Activated naive CD4-positive, alpha-beta T cell treated with anti-CD3 and anti-CD28 coated beads, Interleukin-2, amount 10 ng/mL, durations not matched to agents 7 days and 5 days (primary cell): ENCODE measurements at regions not wholly inside any gene's neighbourhood (a gene's known extent, or its start where the extent isn't known, plus 50 kb on each side); places are given as distances from the start of the nearest gene placed in this dataset.
"Not testable (repeated sequence)": the region's sequence is repeated elsewhere in the genome, so short reads cannot be mapped to it uniquely, and the experiment has no call there.

Experiments used
- CTCF ChIA-PET: fragments of 350-600 bp; sonication (Branson Sonifier 250); formaldehyde crosslinking; loops from one replicate; lab custom pipeline; 2021; ENCODE audit warnings: antibody characterized with exemption; lab: Charles Lee
- DNase-seq: peaks from one replicate; pipeline ENCODE4 v3.0.0-alpha.2; 2020
- H3K27ac Mint-ChIP-seq: one replicate; pipeline ENCODE4 v1.8.0; 2021; ENCODE audit warnings: mild to moderate bottlenecking, moderate library complexity, mixed read lengths
- H3K27me3 Mint-ChIP-seq: one replicate; pipeline ENCODE4 v1.8.0; 2021; ENCODE audit warnings: mild to moderate bottlenecking, mixed read lengths
- H3K36me3 Mint-ChIP-seq: one replicate; pipeline ENCODE4 v1.8.0; 2021; ENCODE audit warnings: mixed read lengths
- H3K4me1 Mint-ChIP-seq: one replicate; pipeline ENCODE4 v1.8.0; 2021; ENCODE audit warnings: mixed read lengths
- H3K4me3 Mint-ChIP-seq: one replicate; pipeline ENCODE4 v1.8.0; 2021; ENCODE audit warnings: mild to moderate bottlenecking, moderate library complexity, mixed read lengths
- H3K9me3 Mint-ChIP-seq: one replicate; pipeline ENCODE4 v1.8.0; 2021; ENCODE audit warnings: mixed read lengths

DNA sequence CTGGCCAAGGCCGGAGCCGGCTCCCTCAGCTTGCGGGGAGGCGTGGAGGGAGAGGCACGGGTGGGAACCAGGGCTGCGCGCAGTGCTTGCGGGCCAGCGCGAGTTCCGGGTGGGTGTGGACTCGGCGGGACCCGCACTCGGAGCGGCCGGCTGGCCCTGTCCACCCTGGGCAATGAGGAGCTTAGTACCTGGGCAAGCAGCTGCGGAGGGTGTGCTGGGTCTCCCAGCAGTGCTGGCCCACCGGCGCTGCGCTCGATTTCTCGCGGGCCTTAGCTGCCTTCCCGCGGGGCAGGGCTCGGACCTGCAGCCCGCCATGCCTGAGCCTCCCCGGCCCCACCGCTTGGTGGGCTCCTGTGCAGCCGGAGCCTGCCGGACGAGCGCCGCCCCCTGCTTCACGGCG lies 91.4 kb upstream of the MAN1A1 start:
- H3K27ac Mint-ChIP-seq = no peak overlapping the region
- H3K9me3 Mint-ChIP-seq = peaks cover 13% of the 10 kb centered on the region
- no peak for DNase-seq
- peaks cover 30% of the 10 kb centered on the region for H3K4me1 Mint-ChIP-seq
- no peaks in the 10 kb centered on the region for H3K27me3 Mint-ChIP-seq
- CTCF ChIA-PET = no interaction called here
- H3K36me3 Mint-ChIP-seq = peaks cover 14% of the 10 kb centered on the region
- H3K4me3 Mint-ChIP-seq = no peak overlapping the region

DNA sequence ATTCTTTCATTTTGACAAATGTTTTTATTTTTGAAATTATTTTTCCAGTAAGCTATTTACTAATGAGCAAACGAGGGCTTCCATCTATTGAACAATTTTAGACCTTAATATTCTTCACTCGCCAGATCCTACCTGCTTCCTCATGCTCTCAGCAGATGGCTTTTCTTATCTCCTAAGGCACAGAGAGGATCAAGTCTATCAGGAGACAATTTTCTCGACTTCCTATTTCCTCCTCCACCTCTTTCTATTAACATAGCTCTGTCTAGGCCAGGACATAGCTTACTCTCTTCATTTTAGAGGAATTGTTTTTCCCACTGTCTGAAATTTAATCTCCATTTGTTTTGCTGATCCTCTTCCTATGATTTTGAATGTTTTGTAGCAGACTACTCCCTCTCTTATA lies 87.0 kb upstream of the MAN1A1 start:
- Mint-ChIP-seq H3K36me3 (no peaks in the 10 kb centered on the region), H3K9me3 (peaks cover 1% of the 10 kb centered on the region), H3K27me3 (no peaks in the 10 kb centered on the region), H3K27ac (no peak overlapping the region), H3K4me1 (no peaks in the 10 kb centered on the region), H3K4me3 (no peak overlapping the region)
- CTCF ChIA-PET = no interaction called here
- DNase-seq = no peak

DNA sequence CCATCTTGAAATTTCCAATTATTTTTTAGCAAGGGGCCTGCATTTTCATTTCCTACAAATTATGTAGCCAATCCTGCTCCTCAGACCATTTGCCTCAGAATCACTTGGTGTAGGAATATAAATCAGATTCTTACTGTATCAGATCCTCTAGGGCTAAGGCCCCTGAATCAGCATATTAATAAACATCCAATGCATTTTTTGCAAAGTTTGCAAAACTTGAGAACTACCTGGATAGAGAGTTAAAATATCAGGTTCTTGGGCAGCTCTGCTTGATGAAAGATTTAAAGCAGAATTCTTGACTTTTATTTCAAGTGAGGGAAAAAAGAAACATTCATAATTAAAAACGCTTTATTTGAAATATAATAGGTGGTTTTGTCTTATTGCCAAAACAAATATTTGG lies 82.2 kb upstream of the MAN1A1 start:
- DNase-seq = no peak
- Mint-ChIP-seq H3K9me3 (no peaks in the 10 kb centered on the region), H3K4me1 (no peaks in the 10 kb centered on the region), H3K27ac (no peak overlapping the region), H3K4me3 (no peak overlapping the region), H3K27me3 (no peaks in the 10 kb centered on the region), H3K36me3 (no peaks in the 10 kb centered on the region)
- CTCF ChIA-PET = no interaction called here

DNA sequence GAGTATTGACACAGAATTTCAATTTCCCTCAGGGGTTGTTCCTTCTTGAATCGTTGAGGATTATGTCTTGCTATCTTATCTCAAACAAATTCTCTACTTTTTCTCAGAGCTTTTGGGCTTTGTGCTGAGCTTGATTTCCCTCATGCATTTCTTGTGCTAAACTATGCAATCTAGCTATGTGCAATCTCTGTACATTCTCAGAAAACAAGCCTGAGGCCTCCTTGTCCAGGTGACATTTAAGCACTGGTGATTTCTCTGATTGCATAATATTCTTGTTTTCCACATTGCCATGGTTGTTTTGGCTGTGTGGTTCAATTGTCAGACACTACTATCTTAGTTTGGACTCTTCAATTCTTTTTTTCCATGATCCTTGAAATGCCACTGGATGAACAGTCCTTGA lies 81.2 kb upstream of the MAN1A1 start:
- no peaks in the 10 kb centered on the region for H3K36me3 Mint-ChIP-seq
- DNase-seq = no peak
- CTCF ChIA-PET = no interaction called here
- H3K27me3 Mint-ChIP-seq = no peaks in the 10 kb centered on the region
- H3K27ac Mint-ChIP-seq = no peak overlapping the region
- no peak overlapping the region for H3K4me3 Mint-ChIP-seq
- H3K9me3 Mint-ChIP-seq = no peaks in the 10 kb centered on the region
- no peaks in the 10 kb centered on the region for H3K4me1 Mint-ChIP-seq

DNA sequence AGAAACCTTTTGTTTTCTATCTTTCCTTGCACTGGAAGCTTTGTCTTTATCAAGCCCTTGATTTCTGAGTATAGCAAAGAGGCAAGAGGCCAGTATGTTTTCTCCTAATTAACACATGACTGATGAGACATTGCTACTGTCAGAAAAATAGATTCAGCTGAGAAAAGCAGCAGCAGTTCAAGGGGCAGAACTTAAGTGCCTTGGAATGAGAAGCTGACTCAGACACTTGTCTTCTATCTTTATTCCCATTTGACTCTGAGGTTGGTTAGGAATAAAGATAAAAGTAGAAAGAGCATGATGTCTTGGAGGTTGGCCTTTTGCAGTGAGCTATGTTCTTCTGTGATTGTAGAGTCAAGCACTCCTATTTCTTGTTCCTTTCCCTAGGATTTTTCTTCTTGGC lies 79.1 kb upstream of the MAN1A1 start:
- Mint-ChIP-seq H3K27ac (no peak overlapping the region), H3K4me3 (no peak overlapping the region), H3K27me3 (no peaks in the 10 kb centered on the region), H3K4me1 (no peaks in the 10 kb centered on the region), H3K9me3 (no peaks in the 10 kb centered on the region), H3K36me3 (no peaks in the 10 kb centered on the region)
- CTCF ChIA-PET = no interaction called here
- no peak for DNase-seq

DNA sequence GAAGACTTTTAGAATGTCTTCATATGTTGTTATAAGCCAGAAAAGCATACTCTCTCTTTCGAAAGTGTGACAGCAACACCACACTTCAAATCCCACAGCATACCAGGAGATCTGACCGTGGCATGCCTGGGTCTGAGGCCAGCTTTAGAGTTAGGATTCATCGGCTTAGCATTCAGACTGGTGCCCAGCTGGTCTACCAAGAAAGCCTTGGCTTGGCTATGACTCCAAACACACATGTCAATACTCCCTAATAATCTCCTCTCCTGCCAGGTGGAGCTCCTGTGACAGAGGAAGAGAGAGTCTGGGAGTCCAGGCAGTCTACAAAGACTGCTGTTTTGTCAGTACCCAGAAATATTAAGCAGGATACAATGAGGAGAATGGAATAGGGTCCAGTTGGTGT lies 77.1 kb upstream of the MAN1A1 start:
- Mint-ChIP-seq H3K4me3 (no peak overlapping the region), H3K4me1 (no peaks in the 10 kb centered on the region), H3K27me3 (no peaks in the 10 kb centered on the region), H3K36me3 (no peaks in the 10 kb centered on the region), H3K9me3 (peaks cover 4% of the 10 kb centered on the region), H3K27ac (no peak overlapping the region)
- CTCF ChIA-PET = interaction anchor here (0.6 kb wide), 1 partner anchor 11 kb away, joined by 3 read pairs; no protein-coding TSS in a partner anchor
- DNase-seq = no peak

DNA sequence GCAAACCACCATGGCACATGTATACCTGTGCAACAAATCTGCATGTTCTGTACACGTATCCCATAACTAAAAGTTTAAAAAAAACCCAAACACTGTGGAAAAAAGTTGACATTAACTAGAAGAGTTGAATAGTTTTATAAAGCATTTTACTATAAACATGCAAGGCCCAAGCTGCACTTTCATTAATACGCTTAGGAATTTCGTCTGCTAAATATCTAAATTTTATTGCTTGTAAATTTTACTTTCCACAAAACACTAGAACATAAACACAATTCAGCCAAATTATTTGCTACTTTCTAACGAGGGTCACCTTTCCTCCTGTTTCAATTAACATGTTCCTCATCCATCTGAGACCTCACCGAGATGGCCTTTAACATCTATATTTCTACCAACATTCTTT lies 74.4 kb upstream of the MAN1A1 start:
- no peaks in the 10 kb centered on the region for H3K27me3 Mint-ChIP-seq
- CTCF ChIA-PET = no interaction called here
- no peak overlapping the region for H3K4me3 Mint-ChIP-seq
- H3K4me1 Mint-ChIP-seq = no peaks in the 10 kb centered on the region
- H3K27ac Mint-ChIP-seq = no peak overlapping the region
- no peak for DNase-seq
- no peaks in the 10 kb centered on the region for H3K36me3 Mint-ChIP-seq
- peaks cover 11% of the 10 kb centered on the region for H3K9me3 Mint-ChIP-seq

DNA sequence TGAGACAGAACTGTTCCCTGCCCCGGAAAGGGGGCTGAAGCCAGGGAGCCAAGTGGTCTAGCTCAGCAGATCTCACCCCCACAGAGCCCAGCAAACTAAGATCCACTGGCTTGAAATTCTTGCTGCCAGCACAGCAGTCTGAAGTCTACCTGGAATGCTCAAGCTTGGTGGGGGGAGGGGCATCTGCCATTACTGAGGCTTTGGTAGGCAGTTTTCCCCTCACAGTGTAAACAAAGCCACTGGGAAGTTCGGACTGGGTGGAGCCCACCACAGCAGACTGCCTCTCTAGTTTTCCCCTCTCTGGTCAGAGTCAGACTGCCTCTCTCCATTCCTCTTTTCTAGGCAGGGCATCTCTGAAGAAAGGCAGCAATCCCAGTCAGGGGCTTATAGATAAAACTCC lies 68.5 kb upstream of the MAN1A1 start:
- H3K36me3 Mint-ChIP-seq, DNase-seq, CTCF ChIA-PET, H3K4me1 Mint-ChIP-seq, H3K27ac Mint-ChIP-seq, H3K27me3 Mint-ChIP-seq, H3K4me3 Mint-ChIP-seq: not testable (repeated sequence)
- peaks cover 21% of the 10 kb centered on the region for H3K9me3 Mint-ChIP-seq

DNA sequence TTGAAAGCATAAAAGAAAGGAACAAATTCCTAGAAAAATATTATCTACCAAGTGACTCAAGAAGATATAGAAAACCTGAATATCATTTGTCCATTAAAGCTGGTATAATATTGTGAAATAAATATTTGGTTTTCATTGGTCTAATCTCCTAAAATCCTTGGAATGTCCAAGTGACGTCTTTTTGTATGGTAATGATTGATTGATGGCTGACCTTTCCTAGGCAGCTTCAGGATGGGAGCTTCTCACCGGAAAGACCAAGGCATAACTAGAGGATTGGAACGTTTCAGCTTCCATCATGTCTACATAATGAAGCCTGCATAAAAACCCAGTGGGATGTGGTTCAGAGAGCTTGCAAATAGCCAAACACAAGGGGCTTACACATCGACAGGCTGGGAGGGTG lies 57.6 kb upstream of the MAN1A1 start:
- no peaks in the 10 kb centered on the region for H3K27me3 Mint-ChIP-seq
- no peak for DNase-seq
- H3K36me3 Mint-ChIP-seq = no peaks in the 10 kb centered on the region
- H3K4me1 Mint-ChIP-seq = no peaks in the 10 kb centered on the region
- CTCF ChIA-PET = no interaction called here
- no peak overlapping the region for H3K4me3 Mint-ChIP-seq
- no peak overlapping the region for H3K27ac Mint-ChIP-seq
- H3K9me3 Mint-ChIP-seq = peaks cover 4% of the 10 kb centered on the region

DNA sequence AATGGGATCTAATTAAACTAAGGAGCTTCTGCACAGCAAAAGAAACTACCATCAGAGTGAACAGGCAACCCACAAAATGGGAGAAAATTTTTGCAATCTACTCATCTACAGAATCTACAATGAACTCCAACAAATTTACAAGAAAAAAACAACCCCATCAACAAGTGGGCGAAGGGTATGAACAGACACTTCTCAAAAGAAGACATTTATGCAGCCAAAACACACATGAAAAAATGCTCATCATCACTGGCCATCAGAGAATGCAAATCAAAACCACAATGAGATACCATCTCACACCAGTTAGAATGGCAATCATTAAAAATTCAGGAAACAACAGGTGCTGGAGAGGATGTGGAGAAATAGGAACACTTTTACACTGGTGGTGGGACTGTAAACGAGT lies 55.6 kb upstream of the MAN1A1 start:
- H3K9me3 Mint-ChIP-seq, H3K4me1 Mint-ChIP-seq, H3K27me3 Mint-ChIP-seq, H3K36me3 Mint-ChIP-seq, DNase-seq, H3K27ac Mint-ChIP-seq, H3K4me3 Mint-ChIP-seq, CTCF ChIA-PET: not testable (repeated sequence)
